NCI-H146 (cell line): ENCODE measurements at regions not wholly inside any gene's neighbourhood (a gene's known extent, or its start where the extent isn't known, plus 50 kb on each side); places are given as distances from the start of the nearest gene placed in this dataset.
A peak's percentile ranks its signal among the peaks of the same experiment; 100 is the strongest.

ENCODE experiments used
- DNase-seq: peaks from one replicate; lab custom pipeline; 2025; lab: John Stamatoyannopoulos, UW

- no peak for DNase-seq
Observed at GRCh38 chr7:134391223-134391622, 67.7 kb downstream of the AKR1B1 start.

GRCh38 chr7:134388336-134389019 lies 70.4 kb downstream of the AKR1B1 start:
- DNase-seq, result no peak

GRCh38 chr7:134378562-134378961 lies 61.8 kb upstream of the SLC35B4 start:
- no peak for DNase-seq

GRCh38 chr7:134376693-134377092 lies 60.0 kb upstream of the SLC35B4 start:
- no peak for DNase-seq

GRCh38 chr7:134375206-134375605 lies 58.5 kb upstream of the SLC35B4 start:
- no peak for DNase-seq

- DNase-seq, result no peak
Observed at GRCh38 chr7:134374791-134375190, 58.1 kb upstream of the SLC35B4 start.

- DNase-seq, result no peak
Observed at GRCh38 chr7:134374291-134374690, 57.6 kb upstream of the SLC35B4 start.

GRCh38 chr7:134372858-134373257 lies 56.1 kb upstream of the SLC35B4 start:
- no peak for DNase-seq

GRCh38 chr7:134371971-134372370 lies 55.2 kb upstream of the SLC35B4 start:
- no peak for DNase-seq

- peak; percentile 34 for DNase-seq
Observed at GRCh38 chr7:134371536-134371935, 54.8 kb upstream of the SLC35B4 start.

- DNase-seq, result no peak
Observed at GRCh38 chr7:134370135-134370534, 53.4 kb upstream of the SLC35B4 start.

GRCh38 chr7:134368851-134369544 lies 52.3 kb upstream of the SLC35B4 start:
- DNase-seq, result peak; percentile 18

- DNase-seq, result no peak
Observed at GRCh38 chr7:134367956-134368749, 51.4 kb upstream of the SLC35B4 start.
